BLaER1 treated with 17β-estradiol and CSF1 and Interleukin-3, amounts not matched to agents 10 nM and 100 nM (cell line): ENCODE measurements at regions not wholly inside any gene's neighbourhood (a gene's known extent, or its start where the extent isn't known, plus 50 kb on each side); places are given as distances from the start of the nearest gene placed in this dataset.

Experiments used
- H3K27ac ChIP-seq, 11 experiments: shearing (Covaris generic); formaldehyde crosslinking; 2 replicates each; pipeline ENCODE4 v1.8.1; 2022
- H3K27me3 ChIP-seq, 11 experiments: shearing (Covaris generic); formaldehyde crosslinking; 2 replicates each; pipeline ENCODE4 v1.8.1; 2022
- H3K36me3 ChIP-seq, 11 experiments: shearing (Covaris generic); formaldehyde crosslinking; 2 replicates each; pipeline ENCODE4 v1.8.1; 2022
- H3K4me1 ChIP-seq, 10 experiments: shearing (Covaris generic); formaldehyde crosslinking; 2 replicates each; pipeline ENCODE4 v1.8.1; 2022
- H3K4me2 ChIP-seq, 11 experiments: shearing (Covaris generic); formaldehyde crosslinking; 2 replicates each; pipeline ENCODE4 v1.8.1; 2022
- H3K4me3 ChIP-seq, 10 experiments: shearing (Covaris generic); formaldehyde crosslinking; 2 replicates each; pipeline ENCODE4 v1.8.1; 2022
- H3K9ac ChIP-seq, 11 experiments: shearing (Covaris generic); formaldehyde crosslinking; 2 replicates each; pipeline ENCODE4 v1.8.1; 2022
- H3K9me3 ChIP-seq, 11 experiments: shearing (Covaris generic); formaldehyde crosslinking; replicated peaks in 1 of 11; 2 replicates each; pipeline ENCODE4 v1.8.1; 2022
- H4K20me1 ChIP-seq, 11 experiments: shearing (Covaris generic); formaldehyde crosslinking; 2 replicates each; pipeline ENCODE4 v1.8.1; 2022
- Cebpa-rat ChIP-seq, 11 experiments: shearing (Covaris generic); IDR thresholded peaks; 2 replicates each; pipeline ENCODE4 v1.8.1; 2022

GRCh38 chr4:56757821-56758411 lies 63.6 kb downstream of the SPINK2 start:
- no peaks in the 10 kb centered on the region for H3K27me3 ChIP-seq
- peak overlapping the region; percentile 7 to 72 (median 61); a peak in 18 of 22 replicates for H3K9ac ChIP-seq
- peaks cover 42 to 52% (median 45%) of the 10 kb centered on the region in 10 experiments for H3K4me1 ChIP-seq
- peak overlapping the region; percentile 77 to 90 (median 83) for H3K4me2 ChIP-seq
- H4K20me1 ChIP-seq: no peaks in the 10 kb centered on the region
- H3K4me3 ChIP-seq: peak overlapping the region in 9 of 10 experiments; percentile 3 to 43 (median 17); a peak in 14 of 20 replicates
- TF ChIP-seq Cebpa-rat (IDR thresholded peaks at IDR 0.05): no peak
- no peaks in the 10 kb centered on the region for H3K36me3 ChIP-seq
- peak overlapping the region; percentile 6 to 85 (median 75); a peak in 20 of 22 replicates for H3K27ac ChIP-seq
- H3K9me3 ChIP-seq: peaks cover 11 to 35% (median 26%) of the 10 kb centered on the region in 11 experiments; a peak in 19 of 22 replicates

- Histone ChIP-seq H3K9ac (peak overlapping the region in 9 of 11 experiments; percentile 13 to 72 (median 69); a peak in 17 of 22 replicates), H3K4me1 (peaks cover 40 to 51% (median 44%) of the 10 kb centered on the region in 10 experiments), H3K27me3 (no peaks in the 10 kb centered on the region), H3K4me2 (peak overlapping the region; percentile 77 to 90 (median 83)), H4K20me1 (no peaks in the 10 kb centered on the region), H3K36me3 (no peaks in the 10 kb centered on the region), H3K4me3 (peak overlapping the region in 2 of 10 experiments; percentile 34 to 41; a peak in 2 of 20 replicates), H3K27ac (peak overlapping the region in 9 of 11 experiments; percentile 55 to 85 (median 76); a peak in 18 of 22 replicates), H3K9me3 (peaks cover 11 to 35% (median 26%) of the 10 kb centered on the region in 11 experiments; a peak in 19 of 22 replicates)
- no peak for TF ChIP-seq Cebpa-rat (IDR thresholded peaks at IDR 0.05)
Observed at GRCh38 chr4:56757261-56757746, 64.2 kb downstream of the SPINK2 start.

GRCh38 chr4:56755901-56756300 lies 65.6 kb downstream of the SPINK2 start:
- Histone ChIP-seq H3K27me3 (no peaks in the 10 kb centered on the region), H3K36me3 (no peaks in the 10 kb centered on the region), H3K4me2 (peak overlapping the region in 3 of 11 experiments; percentile 82 to 85 (median 83); a peak in 4 of 22 replicates), H3K4me3 (no peak overlapping the region; a peak in 1 of 20 replicates), H3K27ac (no peak overlapping the region), H4K20me1 (no peaks in the 10 kb centered on the region), H3K4me1 (peaks cover 40 to 51% (median 44%) of the 10 kb centered on the region in 10 experiments), H3K9ac (no peak overlapping the region), H3K9me3 (peaks cover 11 to 43% (median 35%) of the 10 kb centered on the region in 11 experiments; a peak in 19 of 22 replicates)
- no peak for TF ChIP-seq Cebpa-rat (IDR thresholded peaks at IDR 0.05)

DNA sequence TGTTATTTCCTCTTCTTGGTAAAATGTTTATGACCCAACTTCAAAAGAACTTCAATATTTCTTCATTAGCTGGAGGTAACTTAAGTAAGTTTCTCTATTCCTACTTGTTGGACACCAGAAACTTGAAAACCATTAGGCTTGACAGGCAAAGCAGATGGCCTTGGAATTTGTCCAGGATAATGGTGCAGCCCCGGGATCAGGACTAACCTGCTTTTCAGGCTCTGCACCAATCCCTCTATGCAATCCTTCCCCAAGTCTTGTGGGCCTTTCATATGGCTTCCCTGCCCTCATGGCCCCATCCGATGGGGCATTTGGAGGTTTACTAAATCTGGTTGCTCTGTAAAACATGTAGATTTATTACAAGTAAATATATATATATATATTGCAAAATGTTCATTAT lies 68.5 kb downstream of the SPINK2 start:
- no peak overlapping the region for H3K4me3 ChIP-seq
- peaks cover 23 to 57% (median 47%) of the 10 kb centered on the region in 11 experiments; a peak in 20 of 22 replicates for H3K9me3 ChIP-seq
- H4K20me1 ChIP-seq: no peaks in the 10 kb centered on the region
- no peaks in the 10 kb centered on the region for H3K36me3 ChIP-seq
- no peak overlapping the region for H3K9ac ChIP-seq
- no peak overlapping the region for H3K27ac ChIP-seq
- no peaks in the 10 kb centered on the region for H3K27me3 ChIP-seq
- peaks cover 14 to 26% (median 20%) of the 10 kb centered on the region in 10 experiments for H3K4me1 ChIP-seq
- H3K4me2 ChIP-seq: no peak overlapping the region
- no peak for TF ChIP-seq Cebpa-rat (IDR thresholded peaks at IDR 0.05)

DNA sequence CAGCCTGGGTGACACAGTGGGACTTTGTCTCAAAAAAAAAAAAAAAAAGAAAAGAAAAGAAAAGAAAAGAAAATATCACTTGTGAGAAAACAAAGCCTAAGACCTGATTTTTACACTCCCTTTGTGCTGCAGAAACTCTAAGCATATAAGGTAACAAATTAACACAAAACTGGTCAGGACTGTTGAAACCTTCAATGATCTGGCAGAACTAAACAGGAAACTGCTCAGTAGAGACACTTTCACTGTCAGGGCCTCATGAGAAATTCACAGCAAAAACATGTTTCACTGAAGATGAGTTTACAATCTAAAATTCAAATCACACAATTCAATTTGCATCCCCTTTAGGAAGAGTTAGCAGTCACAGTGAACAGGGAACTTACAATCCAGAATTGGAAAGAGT lies 69.1 kb upstream of the HOPX start:
- no peak for TF ChIP-seq Cebpa-rat (IDR thresholded peaks at IDR 0.05)
- H4K20me1 ChIP-seq: no peaks in the 10 kb centered on the region
- H3K4me3 ChIP-seq: no peak overlapping the region
- H3K4me1 ChIP-seq: peaks cover 0 to 4% (median 0%) of the 10 kb centered on the region in 10 experiments; a peak in 1 of 20 replicates
- H3K27ac ChIP-seq: no peak overlapping the region
- H3K9me3 ChIP-seq: peaks cover 17 to 47% (median 35%) of the 10 kb centered on the region in 11 experiments; a peak in 20 of 22 replicates
- H3K9ac ChIP-seq: no peak overlapping the region
- no peaks in the 10 kb centered on the region for H3K27me3 ChIP-seq
- no peaks in the 10 kb centered on the region for H3K36me3 ChIP-seq
- no peak overlapping the region for H3K4me2 ChIP-seq

DNA sequence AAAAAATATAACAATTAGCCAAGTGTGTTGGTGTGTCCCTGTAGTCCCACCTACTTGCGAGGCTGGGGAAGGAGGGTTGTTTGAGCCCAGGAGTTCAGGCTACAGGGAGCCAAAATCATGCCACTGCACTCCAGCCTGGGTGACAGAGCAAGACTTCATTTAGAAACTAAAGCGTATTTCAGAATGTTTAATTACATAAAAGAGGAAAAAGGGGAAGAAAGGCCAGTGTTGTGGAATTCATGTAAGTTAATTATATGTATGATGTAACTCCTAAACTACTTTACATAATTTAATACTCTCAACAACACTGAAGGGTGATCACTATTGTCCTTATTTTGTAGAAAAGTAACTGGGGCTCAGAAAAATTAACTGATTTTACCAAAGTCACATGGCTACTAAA lies 67.2 kb upstream of the HOPX start:
- Histone ChIP-seq H3K9ac (no peak overlapping the region), H3K4me3 (no peak overlapping the region), H3K4me1 (peaks cover 0 to 4% (median 0%) of the 10 kb centered on the region in 10 experiments; a peak in 1 of 20 replicates), H3K27me3 (no peaks in the 10 kb centered on the region), H3K4me2 (peak overlapping the region in 2 of 11 experiments; percentile 24 to 40; a peak in 3 of 22 replicates), H3K36me3 (no peaks in the 10 kb centered on the region), H3K9me3 (peaks cover 10 to 30% (median 21%) of the 10 kb centered on the region in 11 experiments; a peak in 19 of 22 replicates), H3K27ac (no peak overlapping the region), H4K20me1 (no peaks in the 10 kb centered on the region)
- no peak for TF ChIP-seq Cebpa-rat (IDR thresholded peaks at IDR 0.05)

DNA sequence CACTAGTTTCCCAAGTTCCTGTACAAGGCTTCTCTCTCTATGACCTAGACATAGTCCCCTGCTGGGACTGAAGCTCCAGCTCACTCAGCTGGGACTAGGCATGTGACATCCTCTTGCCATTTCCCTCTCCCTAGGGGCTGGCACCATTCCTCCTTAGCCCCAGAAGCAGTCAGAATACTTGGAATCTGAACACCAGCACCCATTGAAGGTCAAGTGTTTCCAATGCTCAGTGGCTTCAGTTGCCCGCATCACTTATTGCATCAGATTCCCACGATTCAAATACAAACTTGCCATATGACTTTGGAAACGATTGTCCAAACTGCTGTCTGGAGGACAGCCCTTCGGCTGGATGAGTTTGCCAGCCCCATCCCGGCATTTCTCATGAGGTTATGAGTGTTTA lies 65.5 kb upstream of the HOPX start:
- no peak for TF ChIP-seq Cebpa-rat (IDR thresholded peaks at IDR 0.05)
- Histone ChIP-seq H4K20me1 (no peaks in the 10 kb centered on the region), H3K4me2 (no peak overlapping the region), H3K9ac (no peak overlapping the region), H3K4me3 (no peak overlapping the region), H3K4me1 (peaks cover 0 to 4% (median 0%) of the 10 kb centered on the region in 10 experiments; a peak in 1 of 20 replicates), H3K27ac (no peak overlapping the region), H3K27me3 (no peaks in the 10 kb centered on the region), H3K36me3 (no peaks in the 10 kb centered on the region), H3K9me3 (peaks cover 10 to 23% (median 18%) of the 10 kb centered on the region in 11 experiments; a peak in 18 of 22 replicates)

GRCh38 chr4:56745042-56745441 lies 63.9 kb upstream of the HOPX start:
- H3K36me3 ChIP-seq: no peaks in the 10 kb centered on the region
- peaks cover 0 to 7% (median 0%) of the 10 kb centered on the region in 10 experiments; a peak in 3 of 20 replicates for H3K4me1 ChIP-seq
- H3K9ac ChIP-seq: no peak overlapping the region
- no peak for TF ChIP-seq Cebpa-rat (IDR thresholded peaks at IDR 0.05)
- no peaks in the 10 kb centered on the region for H3K27me3 ChIP-seq
- no peak overlapping the region for H3K4me3 ChIP-seq
- no peaks in the 10 kb centered on the region for H4K20me1 ChIP-seq
- H3K27ac ChIP-seq: no peak overlapping the region
- H3K9me3 ChIP-seq: peaks cover 0 to 7% (median 5%) of the 10 kb centered on the region in 11 experiments; a peak in 17 of 22 replicates
- no peak overlapping the region for H3K4me2 ChIP-seq

- no peaks in the 10 kb centered on the region for H3K36me3 ChIP-seq
- H3K4me2 ChIP-seq: no peak overlapping the region
- no peak for TF ChIP-seq Cebpa-rat (IDR thresholded peaks at IDR 0.05)
- H3K9ac ChIP-seq: no peak overlapping the region
- peaks cover 0 to 17% (median 2%) of the 10 kb centered on the region in 10 experiments; a peak in 10 of 20 replicates for H3K4me1 ChIP-seq
- no peaks in the 10 kb centered on the region for H4K20me1 ChIP-seq
- no peak overlapping the region for H3K27ac ChIP-seq
- no peak overlapping the region for H3K4me3 ChIP-seq
- no peaks in the 10 kb centered on the region for H3K9me3 ChIP-seq
- no peaks in the 10 kb centered on the region for H3K27me3 ChIP-seq
Observed at GRCh38 chr4:56744030-56744429, 62.9 kb upstream of the HOPX start.
